H1 (cell line): ENCODE measurements at regions not wholly inside any gene's neighbourhood (a gene's known extent, or its start where the extent isn't known, plus 50 kb on each side); places are given as distances from the start of the nearest gene placed in this dataset.

Experiments
- SIX5 ChIP-seq: IDR thresholded peaks from 2 replicates; pipeline ENCODE4 v1.6.1; 2011; ENCODE audit warnings: mild to moderate bottlenecking, low read depth, low read length
- SUZ12 ChIP-seq: fragments of 200-600 bp; sonication (generic); IDR thresholded peaks from 2 replicates; pipeline ENCODE4 v1.6.1; 2012; ENCODE audit warnings: mild to moderate bottlenecking, inconsistent platforms, low read length, moderate library complexity, mixed read lengths
- TCF12 ChIP-seq: IDR thresholded peaks from 2 replicates; pipeline ENCODE4 v1.6.1; 2011; ENCODE audit warnings: low read depth, mild to moderate bottlenecking, low read length
- YY1 ChIP-seq: IDR thresholded peaks from 2 replicates; pipeline ENCODE4 v1.6.1; 2011; ENCODE audit warnings: low read depth, mild to moderate bottlenecking, low read length

GRCh38 chrX:148311544-148311943, 188.9 kb upstream of the AFF2 start (continued):
- TF ChIP-seq YY1, result no peak
- TF ChIP-seq SIX5, result no peak
- no peak for TF ChIP-seq SUZ12
- TF ChIP-seq TCF12, result no peak
